Activated CD4-positive, CD25-positive, alpha-beta regulatory T cell treated with anti-CD3 and anti-CD28 coated beads, Interleukin-2, amount 50 U/mL, for 72 hours (primary cell): ENCODE measurements at regions not wholly inside any gene's neighbourhood (a gene's known extent, or its start where the extent isn't known, plus 50 kb on each side); places are given as distances from the start of the nearest gene placed in this dataset.
"Not testable (repeated sequence)": the region's sequence is repeated elsewhere in the genome, so short reads cannot be mapped to it uniquely, and the experiment has no call there.

Experiments used
- DNase-seq: peaks from one replicate; pipeline ENCODE4 v3.0.0; 2021

DNA sequence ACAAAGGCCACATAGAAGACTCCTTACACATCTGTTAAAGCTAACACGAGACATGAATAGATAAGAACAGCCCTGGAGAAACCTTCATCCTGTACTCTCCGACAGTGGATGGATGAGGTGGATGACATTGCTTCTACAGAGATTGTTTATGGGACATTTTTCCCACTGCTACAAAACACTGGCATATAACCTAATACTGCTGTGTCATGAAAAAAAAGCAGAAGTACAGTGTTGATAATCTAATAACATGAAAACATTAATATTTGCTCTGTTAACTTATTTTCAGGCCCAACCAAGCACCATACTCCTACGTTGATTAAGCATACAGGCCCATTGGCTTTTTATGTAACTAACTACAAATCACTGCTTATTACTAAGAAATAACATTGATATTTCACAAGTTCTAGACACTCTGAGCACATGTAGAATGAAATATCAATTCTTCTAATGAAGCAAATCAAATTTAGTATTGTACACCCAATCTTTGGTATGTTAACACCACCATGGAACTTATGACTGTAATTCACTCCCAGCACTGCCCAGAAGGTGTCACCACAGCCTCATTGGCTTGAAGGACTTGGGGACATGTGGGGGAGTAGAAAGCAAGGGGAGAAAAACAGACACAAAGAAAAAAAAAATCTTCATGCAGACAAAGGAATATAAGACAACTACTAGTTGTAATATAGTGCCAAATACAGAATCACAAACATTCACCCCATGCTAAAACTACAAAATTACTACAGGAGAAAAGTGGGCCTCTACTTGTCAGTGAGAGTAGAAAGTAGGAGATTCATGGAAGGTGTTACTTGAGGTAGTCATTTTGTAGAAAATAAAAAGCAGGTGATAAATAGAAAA is 330.0 kb upstream of the PMFBP1 start:
- peak; percentile 29 for DNase-seq

DNA sequence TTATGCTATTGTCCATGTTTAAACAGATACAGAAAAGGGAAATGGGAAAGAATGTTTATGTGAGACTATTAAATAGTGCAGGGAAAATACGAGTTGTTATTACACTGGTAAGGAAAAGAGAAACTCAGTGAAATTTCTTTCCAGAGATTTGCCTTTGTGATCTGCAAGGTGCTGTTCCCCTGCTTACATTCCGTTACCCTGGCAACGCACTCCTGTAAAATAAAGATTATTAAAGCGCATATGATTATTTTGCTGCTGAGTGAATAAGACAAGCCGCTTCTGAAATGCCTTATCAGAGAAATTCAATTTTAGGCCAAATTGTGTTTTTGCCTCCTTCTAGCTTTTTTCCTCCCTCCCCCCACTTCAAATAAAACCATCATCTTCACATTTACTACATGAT is 328.6 kb upstream of the PMFBP1 start:
- no peak for DNase-seq

- DNase-seq: no peak
These were observed 321.9 kb upstream of the PMFBP1 start for GRCh38 chr16:72493716-72494415.

GRCh38 chr16:72487283-72487682 is 315.3 kb upstream of the PMFBP1 start:
- no peak for DNase-seq

GRCh38 chr16:72482695-72483094 is 310.7 kb upstream of the PMFBP1 start:
- no peak for DNase-seq

DNA sequence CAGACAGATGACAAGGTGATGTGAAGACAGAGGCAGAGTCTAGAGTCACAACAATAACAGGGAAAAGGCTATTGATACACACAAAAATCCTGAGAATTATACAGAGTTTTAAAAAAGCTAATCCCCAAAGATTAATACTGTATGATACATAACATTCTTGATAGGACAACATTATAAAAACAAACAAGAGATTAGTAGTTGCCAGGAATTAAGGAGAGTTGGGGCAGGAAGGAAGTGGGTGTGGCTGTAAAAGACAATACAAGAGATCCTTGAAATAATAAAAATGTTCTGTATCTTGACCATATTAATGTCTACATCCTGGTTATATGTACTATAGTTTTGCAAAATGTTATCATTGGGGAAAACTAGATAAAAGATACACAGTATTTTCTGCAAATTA is 309.5 kb upstream of the PMFBP1 start:
- no peak for DNase-seq

DNA sequence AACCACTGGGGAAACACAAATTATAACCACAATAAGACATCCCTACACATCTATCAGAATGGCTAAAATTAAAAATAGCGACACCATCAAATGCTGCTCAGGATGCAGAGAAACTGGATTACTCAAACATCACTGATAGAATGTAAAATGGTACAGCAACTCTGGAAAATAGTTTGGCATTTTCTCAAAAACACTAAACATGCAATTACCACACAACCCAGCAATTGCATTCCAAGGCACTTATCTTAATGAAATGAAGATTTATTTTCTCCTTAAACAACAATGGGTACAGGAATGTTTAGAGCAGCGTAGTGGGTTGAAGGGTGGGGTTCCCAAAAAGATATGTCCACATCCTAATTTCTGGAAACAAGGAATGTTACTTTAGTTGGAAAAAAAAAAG is 309.0 kb upstream of the PMFBP1 start:
- no peak for DNase-seq

DNA sequence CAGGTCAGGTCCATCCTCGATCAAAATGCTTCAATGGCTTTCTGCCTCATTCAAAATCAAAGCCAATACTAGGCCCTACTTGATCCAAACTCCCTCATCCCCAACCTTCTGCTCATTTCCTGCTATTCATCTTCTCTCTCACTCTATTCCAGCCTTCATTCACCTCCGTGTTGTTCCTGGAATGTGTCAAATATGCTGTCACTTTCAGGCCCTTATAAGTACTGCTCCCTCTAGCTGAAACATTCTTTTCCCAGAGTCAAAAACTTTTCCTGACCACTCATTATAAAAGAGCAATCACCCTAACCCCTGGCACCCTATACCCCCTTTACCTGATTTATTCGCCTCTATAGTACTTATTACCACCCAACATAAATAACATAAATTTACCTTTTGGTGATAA is 303.7 kb upstream of the PMFBP1 start:
- no peak for DNase-seq

DNA sequence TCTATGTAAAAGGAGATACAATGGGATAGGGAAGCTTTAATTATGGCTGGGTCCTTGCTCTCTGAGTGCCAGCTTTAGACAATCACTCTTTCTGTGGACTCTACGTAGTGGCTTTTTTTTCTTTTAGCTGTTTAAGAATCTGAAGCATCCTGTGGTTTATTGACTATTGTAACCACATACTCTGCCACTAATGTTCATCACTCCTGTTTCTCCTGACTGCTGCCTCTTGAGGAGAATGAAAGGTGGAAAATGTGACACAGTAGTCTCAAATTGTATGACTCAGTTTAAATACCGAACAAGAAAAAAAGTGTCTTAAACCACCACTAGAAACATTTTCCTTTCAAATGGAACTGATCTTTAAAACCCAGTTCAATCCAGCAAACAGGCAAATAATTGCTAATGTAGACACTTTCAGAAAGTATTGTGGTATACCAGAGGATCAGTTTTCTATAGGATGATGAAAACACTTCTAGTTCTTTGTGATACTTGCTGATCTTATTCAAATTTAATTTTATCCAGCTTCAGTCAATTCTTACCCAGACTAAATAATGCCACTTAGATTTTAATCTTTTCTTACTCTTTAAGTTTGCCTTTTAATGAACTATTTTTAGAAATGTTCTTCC is 302.7 kb upstream of the PMFBP1 start:
- DNase-seq: no peak

GRCh38 chr16:72473631-72474030 is 301.7 kb upstream of the PMFBP1 start:
- DNase-seq: no peak

GRCh38 chr16:72471317-72471924 is 299.5 kb upstream of the PMFBP1 start:
- DNase-seq: no peak

GRCh38 chr16:72470541-72470940 is 298.6 kb upstream of the PMFBP1 start:
- DNase-seq: no peak

- DNase-seq: no peak
These were observed 298.0 kb upstream of the PMFBP1 start for GRCh38 chr16:72469932-72470331.

DNA sequence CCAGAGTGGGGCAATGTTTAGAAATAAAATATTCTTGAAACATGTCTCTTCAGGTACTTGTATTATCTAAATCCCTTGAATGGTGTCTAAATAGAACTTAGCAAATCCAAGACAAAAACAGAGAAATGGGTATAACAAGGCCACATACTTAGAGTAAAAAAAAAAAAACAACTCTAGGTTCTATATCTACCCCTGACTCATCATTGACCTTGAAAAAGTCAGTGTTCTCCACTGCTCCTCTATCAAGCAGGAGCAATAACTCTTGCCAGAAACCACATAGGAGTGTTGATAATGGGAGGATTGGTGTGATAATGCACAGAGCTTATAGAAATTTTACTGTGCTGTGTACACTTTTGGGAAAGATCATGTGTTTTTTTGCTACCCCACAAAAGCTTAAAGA is 296.6 kb upstream of the PMFBP1 start:
- DNase-seq: no peak

- no peak for DNase-seq
These were observed 295.3 kb upstream of the PMFBP1 start for GRCh38 chr16:72467157-72467759.

DNA sequence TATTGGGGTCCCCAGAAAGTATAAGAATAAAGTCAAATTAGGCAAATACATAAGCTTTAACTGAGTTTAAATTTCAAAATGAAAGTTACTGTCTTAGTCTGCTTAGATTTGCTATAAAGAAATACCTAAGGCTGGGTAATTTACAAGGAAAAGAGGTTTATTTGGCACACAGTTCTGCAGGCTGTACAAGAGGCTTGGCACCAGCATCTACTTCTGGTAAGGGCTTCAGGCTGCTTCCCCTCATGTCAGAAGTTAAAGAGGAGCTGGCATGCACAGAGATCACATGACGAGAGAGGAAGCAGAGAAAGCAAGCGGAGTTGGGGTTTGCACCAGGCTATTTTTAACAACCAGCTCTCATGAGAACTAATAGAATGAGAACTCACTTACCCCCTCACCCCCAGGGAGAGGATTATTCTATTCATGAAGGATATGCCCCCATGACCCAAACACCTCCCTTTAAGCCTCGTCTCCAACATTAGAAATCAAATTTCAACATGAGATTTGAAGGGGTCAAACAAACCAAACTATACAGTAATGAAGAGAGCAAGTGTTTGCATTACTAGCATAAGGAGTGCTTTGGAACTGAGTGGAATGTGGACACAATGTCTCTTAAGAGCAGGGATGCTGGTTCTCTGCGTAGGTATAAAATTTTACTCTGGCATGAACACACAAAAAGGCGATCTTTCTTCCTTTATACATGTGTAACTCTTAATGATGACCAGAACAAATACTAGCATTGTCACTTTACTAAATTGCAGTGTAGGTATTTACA is 292.8 kb upstream of the PMFBP1 start:
- DNase-seq: no peak

GRCh38 chr16:72464052-72464451 is 292.1 kb upstream of the PMFBP1 start:
- no peak for DNase-seq

DNA sequence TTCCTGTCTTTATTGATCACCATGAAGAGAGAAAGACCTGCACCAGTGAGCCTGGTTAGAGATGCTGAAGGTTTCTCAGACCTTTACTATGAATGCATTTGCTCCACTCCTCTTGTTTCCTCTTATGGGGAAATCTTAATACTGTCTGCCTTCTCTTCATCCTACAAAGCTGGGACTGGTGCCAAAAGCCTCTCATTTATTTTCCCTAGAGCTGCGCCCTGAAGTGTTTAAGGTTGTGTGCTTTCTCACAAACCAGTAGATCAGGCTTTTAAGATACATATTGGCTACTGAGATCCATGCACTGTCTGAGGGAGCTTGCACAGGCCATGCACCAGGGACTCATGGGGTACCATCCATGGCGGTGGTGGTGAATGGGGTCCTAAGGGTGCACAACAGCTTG is 286.1 kb upstream of the PMFBP1 start:
- DNase-seq: no peak

DNA sequence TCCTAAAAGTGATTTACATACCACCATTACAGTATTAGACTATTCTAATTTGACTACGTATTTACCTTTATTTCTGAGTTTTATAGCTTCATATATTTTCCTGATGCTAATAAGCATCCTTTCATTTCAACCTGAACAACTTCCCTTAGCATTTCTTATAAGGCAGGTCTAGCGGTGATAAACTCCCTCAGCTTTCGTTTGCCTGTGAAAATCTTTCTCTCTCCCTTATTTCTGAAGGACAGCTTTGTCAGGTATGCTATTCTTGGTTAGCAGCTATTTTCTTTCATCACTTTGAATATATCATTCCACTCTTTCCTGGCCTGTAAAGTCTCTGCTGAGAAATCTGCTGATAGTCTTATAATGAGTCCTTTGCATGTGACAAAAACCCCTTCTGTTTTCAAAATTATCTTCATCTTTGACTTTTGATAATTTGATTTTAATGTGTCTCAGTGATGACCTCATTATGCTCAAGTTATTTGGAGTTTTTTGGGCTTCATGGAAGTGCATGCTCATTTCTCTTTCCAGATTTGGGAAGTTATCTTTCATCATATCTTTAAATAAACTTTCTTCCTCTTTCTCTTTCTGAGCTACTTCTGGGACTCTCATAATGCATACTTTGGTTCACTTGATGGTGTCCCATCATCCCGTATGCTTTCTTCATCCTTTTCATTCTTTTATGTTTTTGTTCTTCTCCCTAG is 285.4 kb upstream of the PMFBP1 start:
- DNase-seq: no peak

DNA sequence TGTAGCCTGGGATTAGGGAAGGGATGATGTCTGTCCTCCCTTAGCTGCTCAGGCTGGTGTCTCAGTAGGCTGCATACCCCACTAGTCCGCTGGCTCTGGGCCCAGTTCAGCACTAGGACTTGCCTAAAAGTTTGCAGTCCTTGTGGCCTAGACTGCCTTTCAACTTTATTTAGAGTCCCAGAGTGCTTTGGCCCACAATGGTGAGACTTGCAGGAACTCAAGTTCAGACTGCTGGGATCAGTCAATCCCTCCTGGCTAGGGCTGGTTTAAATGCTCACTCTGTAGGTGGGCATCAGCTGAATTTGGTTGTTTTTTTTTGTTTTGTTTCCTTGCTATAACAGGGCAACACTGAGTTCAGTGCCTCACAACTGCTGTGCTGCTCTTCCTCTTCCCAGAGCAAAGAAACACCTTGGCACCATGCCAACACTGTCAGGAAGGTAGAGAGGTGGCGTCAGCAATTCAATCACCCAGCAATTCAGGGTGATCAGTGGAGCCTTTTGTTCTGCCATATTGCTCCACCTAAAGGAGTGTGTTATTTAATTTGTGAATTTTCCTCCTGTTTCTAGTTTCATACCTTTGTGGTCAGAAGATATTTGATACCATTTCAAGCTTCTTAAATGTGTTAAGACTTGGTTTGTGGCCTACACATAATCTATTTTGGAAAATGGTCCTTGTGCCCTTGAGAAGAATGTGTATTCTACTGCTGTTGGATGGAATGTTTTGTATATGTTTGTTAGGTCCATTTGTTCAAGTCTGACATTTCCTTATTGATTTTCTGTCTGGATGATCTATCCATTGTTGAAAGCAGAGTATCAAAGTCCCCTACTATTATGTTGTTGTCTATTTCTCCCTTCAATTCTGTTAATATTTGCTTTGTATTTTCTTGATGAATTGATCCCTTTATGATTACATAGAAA is 284.0 kb upstream of the PMFBP1 start:
- DNase-seq: no peak

GRCh38 chr16:72453856-72454255 is 281.9 kb upstream of the PMFBP1 start:
- DNase-seq: not testable (repeated sequence)
